Heart left ventricle (tissue), 16 donors: ENCODE measurements at regions not wholly inside any gene's neighbourhood (a gene's known extent, or its start where the extent isn't known, plus 50 kb on each side); places are given as distances from the start of the nearest gene placed in this dataset.

Source experiments
- ATAC-seq, 4 donors: fragments of 200-7000 bp; cut with Tn5 transposase; one replicate each; pipeline ENCODE4 v1.9.1; 2020 to 2022; ENCODE audit warnings: moderate library complexity in 4 of 4, mild to moderate bottlenecking in 3 of 4, moderate number of reproducible peaks in 1 of 4
- DNase-seq, 5 donors: peaks; one replicate each; pipeline ENCODE4 v3.0.0-alpha.2; 2020
- H3K27ac ChIP-seq, 12 donors: fragments of 200-600 bp; sonication (generic) in 4 of 12; one replicate each; pipeline versions ENCODE4 v1.5.0 to v1.8.0; 2016 to 2022; ENCODE audit warnings: mild to moderate bottlenecking in 2 of 12
- H3K27me3 ChIP-seq, 9 donors: fragments of 200-600 bp; sonication (generic) in 2 of 9; one replicate each; pipeline versions ENCODE4 v1.5.1 to v1.8.0; 2016 to 2022; ENCODE audit warnings: mild to moderate bottlenecking in 3 of 9
- H3K36me3 ChIP-seq, 9 donors: fragments of 200-600 bp; sonication (generic) in 2 of 9; one replicate each; pipeline versions ENCODE4 v1.5.0 to v1.8.0; 2018 to 2022; ENCODE audit warnings: mild to moderate bottlenecking in 2 of 9
- H3K4me1 ChIP-seq, 12 donors: fragments of 200-600 bp; sonication (generic) in 4 of 12; one replicate each; pipeline versions ENCODE4 v1.5.0 to v1.8.0; 2016 to 2022; ENCODE audit warnings: mild to moderate bottlenecking in 3 of 12
- H3K4me3 ChIP-seq, 12 donors: fragments of 200-600 bp; sonication (generic) in 4 of 12; one replicate each; pipeline versions ENCODE4 v1.5.0 to v1.8.0; 2017 to 2022; ENCODE audit warnings: mild to moderate bottlenecking in 9 of 12, moderate library complexity in 4 of 12
- H3K9me3 ChIP-seq, 12 donors: fragments of 200-600 bp; sonication (generic) in 4 of 12; one replicate each; pipeline versions ENCODE4 v1.5.0 to v1.8.0; 2016 to 2022; ENCODE audit warnings: mild to moderate bottlenecking in 1 of 12
- CTCF ChIP-seq, 12 donors: fragments of 200-600 bp; sonication (generic) in 4 of 12; IDR thresholded peaks; one replicate each; pipeline versions ENCODE4 v1.5.0 to v1.8.0; 2018 to 2022; ENCODE audit warnings: antibody characterized with exemption in 12 of 12, mild to moderate bottlenecking in 5 of 12
- POLR2A ChIP-seq, 2 donors: fragments of 450-650 bp; IDR thresholded peaks; one replicate each; pipeline ENCODE4 v1.6.1; 2017; ENCODE audit warnings: antibody characterized with exemption in 2 of 2, mild to moderate bottlenecking in 2 of 2, moderate library complexity in 2 of 2
- WGBS, 4 donors: extraction: QIAGEN DNeasy Blood & Tissue Kit in 2 of 4; methylation state at CpG; one replicate each; pipeline versions ENCODE4 v1.1.5 to v1.1.7; 2013 to 2018; 5-methylcytosine and 5-hydroxymethylcytosine counted together
- intact Hi-C, 10 donors: fragments of 100-400 bp; cut with DNase I; formaldehyde crosslinking; loops; one replicate each; pipeline versions ENCODE4 v1.11.1 to v1.14.2; 2022
- donor health status: ischemic (EF 13 %, LVEDD 7.1; RV severe dilation, severe dysfunction).
- donor health status: healthy with polysubstance abuse.
- donor health status: DM: no; HTN: yes; CAD: no.
- donor health status: DM: no; HTN: no; CAD: no.
- donor health status: ischemic (EF 25% LVEDD 6.9; RV normal size, moderate dysfunction).
- donor health status: ischemic (EF 25% LVEDD 5.7; RV mildly dilated, moderate dysfunction).
- donor health status: healthy.
- donor health status: DM: yes; HTN: yes; CAD: no.
- donor health status: ischemic (EF 35%, LVEDD 5.7; RV mildly dilated, moderate dysfunction).
- donor health status: nonischemic (EF 11% LVEDD 7.7; RV severe dilation, severe dysfunction).
- donor health status: DM: yes; HTN: yes; CAD: no.
- donor health status: PGD.
- donor health status: ischemic (EF 29% LVEDD 5.4; RV normal size, mild dysfunction).
- donor health status: nonischemic (EF 23%, LVEDD 6.1; RV moderate dilation, normal function).

GRCh38 chr6:1009103-1009502 lies 302.8 kb upstream of the FOXQ1 start:
- peaks cover 0 to 13% (median 0%) of the 10 kb centered on the region in 9 donors for H3K27me3 ChIP-seq
- TF ChIP-seq POLR2A (IDR thresholded peaks at IDR 0.05) (no peak), CTCF (IDR thresholded peaks at IDR 0.05) (no peak)
- no peak overlapping the region for H3K27ac ChIP-seq
- intact Hi-C loops, result no loop called here
- H3K4me3 ChIP-seq, result no peak overlapping the region
- DNase-seq, result no peak
- no peak for ATAC-seq
- 82 to 98% (median 93%) methylated on average over 1 of the region's 1 CpG for WGBS, 4 donors
- H3K9me3 ChIP-seq, result no peaks in the 10 kb centered on the region
- no peaks in the 10 kb centered on the region for H3K4me1 ChIP-seq
- H3K36me3 ChIP-seq, result no peaks in the 10 kb centered on the region

- TF ChIP-seq POLR2A (IDR thresholded peaks at IDR 0.05), result no peak
- TF ChIP-seq CTCF (IDR thresholded peaks at IDR 0.05), result no peak
- intact Hi-C loops, result no loop called here
- Histone ChIP-seq H3K4me1 (no peaks in the 10 kb centered on the region), H3K27ac (no peak overlapping the region), H3K36me3 (no peaks in the 10 kb centered on the region), H3K4me3 (no peak overlapping the region), H3K9me3 (no peaks in the 10 kb centered on the region), H3K27me3 (peaks cover 0 to 13% (median 0%) of the 10 kb centered on the region in 9 donors)
- ATAC-seq (no peak), DNase-seq (no peak)
- 78 to 83% (median 80%) methylated on average over 4 of the region's 4 CpGs for WGBS, 4 donors
Observed at GRCh38 chr6:1007159-1007558, 304.7 kb upstream of the FOXQ1 start.

GRCh38 chr6:1004885-1005630 lies 306.8 kb upstream of the FOXQ1 start:
- H3K4me3 ChIP-seq, result no peak overlapping the region
- no peaks in the 10 kb centered on the region for H3K4me1 ChIP-seq
- TF ChIP-seq POLR2A (IDR thresholded peaks at IDR 0.05) (no peak), CTCF (IDR thresholded peaks at IDR 0.05) (no peak)
- 83 to 86% (median 85%) methylated on average over 11 of the region's 11 CpGs for WGBS, 4 donors
- ATAC-seq (no peak), DNase-seq (no peak)
- H3K36me3 ChIP-seq, result no peaks in the 10 kb centered on the region
- intact Hi-C loops, result no loop called here
- no peak overlapping the region for H3K27ac ChIP-seq
- no peaks in the 10 kb centered on the region for H3K27me3 ChIP-seq
- H3K9me3 ChIP-seq, result no peaks in the 10 kb centered on the region

- Histone ChIP-seq H3K9me3 (no peaks in the 10 kb centered on the region), H3K4me1 (no peaks in the 10 kb centered on the region), H3K4me3 (no peak overlapping the region), H3K27ac (no peak overlapping the region), H3K36me3 (no peaks in the 10 kb centered on the region), H3K27me3 (no peaks in the 10 kb centered on the region)
- DNase-seq (no peak), ATAC-seq (no peak)
- intact Hi-C loops, result no loop called here
- no peak for TF ChIP-seq POLR2A (IDR thresholded peaks at IDR 0.05)
- no peak for TF ChIP-seq CTCF (IDR thresholded peaks at IDR 0.05)
- WGBS, 4 donors, result 93 to 97% (median 94%) methylated on average over 37 of the region's 37 CpGs
Observed at GRCh38 chr6:1003394-1004160, 308.3 kb upstream of the FOXQ1 start.
